GM12878 (cell line): ENCODE measurements at regions not wholly inside any gene's neighbourhood (a gene's known extent, or its start where the extent isn't known, plus 50 kb on each side); places are given as distances from the start of the nearest gene placed in this dataset.

Experiments used
- ATAC-seq: fragments of 200-7000 bp; cut with Tn5 transposase; 3 replicates; pipeline ENCODE4 v1.9.1; 2020; ENCODE audit warnings: mild to moderate bottlenecking, moderate library complexity
- BruUV-seq: library from RNA; stranded (reverse); fragments of 400-500 nt; replicated peaks from 2 replicates; lab custom pipeline; 2021; lab: Mats Ljungman, UMichigan
- CTCF ChIA-PET: fragments of 300-600 bp; sonication (Branson Sonifier 250); formaldehyde crosslinking; extraction: SDS; loops from one replicate; lab custom pipeline; 2021; ENCODE audit warnings: inconsistent platforms; lab: Yijun Ruan, JAX
- POLR2A ChIA-PET: fragments of 350-600 bp; formaldehyde crosslinking; extraction: SDS; loops from one replicate; lab custom pipeline; 2021; ENCODE audit warnings: inconsistent platforms; lab: Charles Lee
- RAD21 ChIA-PET: fragments of 300-600 bp; sonication (Branson Sonifier 250); formaldehyde crosslinking; loops from one replicate; lab custom pipeline; 2023; ENCODE audit warnings: antibody characterized with exemption; ENCODE audit not compliant: unreplicated experiment; lab: Charles Lee
- SMC1A ChIA-PET: fragments of 300-600 bp; sonication (Branson Sonifier 250); formaldehyde crosslinking; loops from one replicate; lab custom pipeline; 2023; ENCODE audit not compliant: unreplicated experiment, uncharacterized antibody; lab: Charles Lee
- DNase-seq: peaks from one replicate; pipeline ENCODE4 v3.0.0-alpha.2; 2011; ENCODE audit warnings: low read depth, low spot score
- FAIRE-seq: peaks from 3 replicates; lab custom pipeline; 2011; peaks lifted over from hg19 to GRCh38; lab: Jason Lieb, UNC
- H2AFZ ChIP-seq: 2 replicates; pipeline ENCODE4 v1.6.0; 2011; ENCODE audit warnings: low read depth, low read length, control low read depth; ENCODE audit not compliant: control insufficient read depth
- H3K27ac ChIP-seq: 2 replicates; pipeline ENCODE4 v1.5.1; 2011; ENCODE audit warnings: control low read depth; ENCODE audit not compliant: control insufficient read depth, insufficient read depth
- H3K27me3 ChIP-seq, 2 experiments: replicated peaks in 1 of 2; 2 replicates each; pipeline versions ENCODE4 v1.6.0 to v1.6.1; 2011; ENCODE audit warnings: low read length in 1 of 2; ENCODE audit not compliant: control insufficient read depth in 2 of 2, insufficient read depth in 2 of 2
- H3K36me3 ChIP-seq, 2 experiments: 2 replicates each; pipeline ENCODE4 v1.5.1; 2011; ENCODE audit warnings: low read length in 1 of 2; ENCODE audit not compliant: control insufficient read depth in 2 of 2, insufficient read depth in 2 of 2
- H3K4me1 ChIP-seq: 2 replicates; pipeline ENCODE4 v1.6.1; 2011; ENCODE audit warnings: mild to moderate bottlenecking, low read length, moderate library complexity, mixed read lengths; ENCODE audit not compliant: control insufficient read depth, insufficient read depth
- H3K4me2 ChIP-seq: 2 replicates; pipeline ENCODE4 v1.6.0; 2011; ENCODE audit warnings: control low read depth; ENCODE audit not compliant: control insufficient read depth, insufficient read depth
- H3K4me3 ChIP-seq: fragments of 200-600 bp; sonication (generic); 2 replicates; pipeline ENCODE4 v1.5.1; 2016
- H3K79me2 ChIP-seq: 2 replicates; pipeline ENCODE4 v1.6.0; 2011; ENCODE audit warnings: low read length; ENCODE audit not compliant: control insufficient read depth, insufficient read depth
- H3K9ac ChIP-seq: 2 replicates; pipeline ENCODE4 v1.8.0; 2011; ENCODE audit warnings: low read length, control low read depth, mixed read lengths; ENCODE audit not compliant: control insufficient read depth, insufficient read depth
- H3K9me3 ChIP-seq: replicated peaks from 3 replicates; pipeline ENCODE4 v1.5.1; 2011; ENCODE audit warnings: mild to moderate bottlenecking, low read length; ENCODE audit not compliant: control insufficient read depth, insufficient read depth
- H4K20me1 ChIP-seq: 2 replicates; pipeline ENCODE4 v1.6.0; 2011; ENCODE audit not compliant: control insufficient read depth, insufficient read depth
- ASH2L ChIP-seq: fragments of 300-600, 200-600 bp; sonication (generic); IDR thresholded peaks from 2 replicates; pipeline ENCODE4 v1.6.1; 2017; ENCODE audit warnings: low read depth, mild to moderate bottlenecking, borderline replicate concordance
- CHD2 ChIP-seq: IDR thresholded peaks from 2 replicates; pipeline ENCODE4 v1.6.1; 2011; ENCODE audit warnings: low read depth, low read length, improper control_type of control experiment, borderline replicate concordance
- EZH2 ChIP-seq: IDR thresholded peaks from 2 replicates; pipeline ENCODE4 v1.6.1; 2012; ENCODE audit warnings: low read depth, mild to moderate bottlenecking, control low read depth, inconsistent platforms, low read length, borderline replicate concordance; ENCODE audit not compliant: control insufficient read depth
- IRF4 ChIP-seq: IDR thresholded peaks from 2 replicates; pipeline ENCODE4 v1.6.1; 2011; ENCODE audit warnings: low read depth, low read length
- POLR2AphosphoS2 ChIP-seq: IDR thresholded peaks from 2 replicates; pipeline ENCODE4 v1.6.1; 2011; ENCODE audit warnings: low read depth, mild to moderate bottlenecking, low read length, improper control_type of control experiment, moderate library complexity
- SIX5 ChIP-seq: IDR thresholded peaks from 2 replicates; pipeline ENCODE4 v1.6.1; 2011; ENCODE audit warnings: mild to moderate bottlenecking, low read depth, low read length, moderate library complexity; ENCODE audit not compliant: severe bottlenecking
- ZBED1 ChIP-seq: IDR thresholded peaks from 2 replicates; pipeline ENCODE4 v1.6.1; 2016; ENCODE audit warnings: borderline replicate concordance
- WGBS: methylation state at CpG from one replicate; pipeline ENCODE4 v1.1.6; 2016; ENCODE audit warnings: low lambda C conversion rate; ENCODE audit not compliant: insufficient replicate concordance, insufficient coverage; ENCODE audit errors: missing lambda C conversion rate; 5-methylcytosine and 5-hydroxymethylcytosine counted together
- in situ Hi-C: fragments of 300-500 bp; cut with MboI; formaldehyde crosslinking; loops from 9 replicates; pipeline ENCODE4 v1.14.3; 2018; ENCODE audit warnings: mixed read lengths
- intact Hi-C: fragments of 100-400 bp; cut with micrococcal nuclease; formaldehyde crosslinking; loops from one replicate; pipeline ENCODE4 v1.14.2; 2022; ENCODE audit not compliant: unreplicated experiment
- TF ChIP-seq, protein P1 (sequence below): fragments of 450-650 bp; IDR thresholded peaks from 2 replicates; pipeline ENCODE4 v1.6.1; 2016; ENCODE audit warnings: mild to moderate bottlenecking
- TF ChIP-seq, protein P2 (sequence below): IDR thresholded peaks from 2 replicates; pipeline ENCODE4 v1.6.1; 2012; ENCODE audit warnings: low read depth, low read length, improper control_type of control experiment
- TF ChIP-seq, protein P3 (sequence below): IDR thresholded peaks from 2 replicates; pipeline ENCODE4 v1.6.1; 2011; ENCODE audit warnings: borderline replicate concordance, low read depth, mild to moderate bottlenecking, moderate library complexity, mixed read lengths, low read length; ENCODE audit not compliant: insufficient read depth; ENCODE audit errors: extremely low read length

DNA sequence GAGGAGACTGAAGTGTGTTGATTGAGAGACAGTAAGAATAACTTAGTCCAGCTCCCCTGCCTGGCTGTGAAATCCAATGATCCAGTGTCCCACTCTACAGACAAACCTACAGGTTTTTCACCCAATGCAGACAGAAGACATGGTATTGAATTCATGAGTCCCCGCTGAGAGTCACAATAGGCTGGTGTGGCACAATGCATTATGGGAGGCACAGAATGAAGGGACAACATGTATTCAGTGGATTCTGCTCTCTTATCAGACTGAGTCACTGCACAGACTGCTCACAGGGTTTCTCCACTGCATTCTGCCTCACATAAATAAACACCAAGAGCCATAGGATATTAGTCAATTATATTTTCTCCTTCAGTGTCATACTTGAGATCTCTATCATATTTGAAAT is 55.2 kb upstream of the TOP3B start:
- Histone ChIP-seq H3K27me3 (no peaks in the 10 kb centered on the region), H3K27ac (no peak overlapping the region), H3K36me3 (no peaks in the 10 kb centered on the region), H4K20me1 (no peaks in the 10 kb centered on the region), H3K79me2 (no peaks in the 10 kb centered on the region), H3K9me3 (no peaks in the 10 kb centered on the region), H3K4me2 (no peak overlapping the region), H2AFZ (no peak overlapping the region), H3K4me3 (no peak overlapping the region), H3K4me1 (peaks cover 6% of the 10 kb centered on the region), H3K9ac (no peak overlapping the region)
- SMC1A ChIA-PET, result interaction anchor here (0.7 to 1.8 kb wide), 9 partner anchors 8 to 866 kb away, joined by 3 to 8 read pairs (median 4); no protein-coding TSS in a partner anchor
- no peak for TF ChIP-seq CHD2
- no peak for TF ChIP-seq SIX5
- no peak for TF ChIP-seq IRF4
- TF ChIP-seq ASH2L, result no peak
- no peak for TF ChIP-seq ZBED1
- TF ChIP-seq, protein P1, sequence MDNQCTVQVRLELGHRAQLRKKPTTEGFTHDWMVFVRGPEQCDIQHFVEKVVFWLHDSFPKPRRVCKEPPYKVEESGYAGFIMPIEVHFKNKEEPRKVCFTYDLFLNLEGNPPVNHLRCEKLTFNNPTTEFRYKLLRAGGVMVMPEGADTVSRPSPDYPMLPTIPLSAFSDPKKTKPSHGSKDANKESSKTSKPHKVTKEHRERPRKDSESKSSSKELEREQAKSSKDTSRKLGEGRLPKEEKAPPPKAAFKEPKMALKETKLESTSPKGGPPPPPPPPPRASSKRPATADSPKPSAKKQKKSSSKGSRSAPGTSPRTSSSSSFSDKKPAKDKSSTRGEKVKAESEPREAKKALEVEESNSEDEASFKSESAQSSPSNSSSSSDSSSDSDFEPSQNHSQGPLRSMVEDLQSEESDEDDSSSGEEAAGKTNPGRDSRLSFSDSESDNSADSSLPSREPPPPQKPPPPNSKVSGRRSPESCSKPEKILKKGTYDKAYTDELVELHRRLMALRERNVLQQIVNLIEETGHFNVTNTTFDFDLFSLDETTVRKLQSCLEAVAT, result no peak
- TF ChIP-seq EZH2, result no peak
- TF ChIP-seq, protein P2, sequence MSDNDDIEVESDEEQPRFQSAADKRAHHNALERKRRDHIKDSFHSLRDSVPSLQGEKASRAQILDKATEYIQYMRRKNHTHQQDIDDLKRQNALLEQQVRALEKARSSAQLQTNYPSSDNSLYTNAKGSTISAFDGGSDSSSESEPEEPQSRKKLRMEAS, result no peak
- no peak for TF ChIP-seq POLR2AphosphoS2
- TF ChIP-seq, protein P3, sequence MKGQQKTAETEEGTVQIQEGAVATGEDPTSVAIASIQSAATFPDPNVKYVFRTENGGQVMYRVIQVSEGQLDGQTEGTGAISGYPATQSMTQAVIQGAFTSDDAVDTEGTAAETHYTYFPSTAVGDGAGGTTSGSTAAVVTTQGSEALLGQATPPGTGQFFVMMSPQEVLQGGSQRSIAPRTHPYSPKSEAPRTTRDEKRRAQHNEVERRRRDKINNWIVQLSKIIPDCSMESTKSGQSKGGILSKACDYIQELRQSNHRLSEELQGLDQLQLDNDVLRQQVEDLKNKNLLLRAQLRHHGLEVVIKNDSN, result no peak
- DNase-seq, result no peak
- ATAC-seq, result peak; percentile 33
- no peak for FAIRE-seq
- BruUV-seq, result no TSS peak
- intact Hi-C loops, result no loop called here
- WGBS, result 50% methylated on average over 1 of the region's 1 CpG
- RAD21 ChIA-PET, result interaction anchor here (0.9 to 2.0 kb wide), 5 partner anchors 12 to 81 kb away, joined by 3 to 7 read pairs (median 3); no protein-coding TSS in a partner anchor
- CTCF ChIA-PET, result interaction anchor here (0.9 to 13.5 kb wide), 5 partner anchors 21 to 158 kb away, joined by 3 to 177 read pairs (median 3); no protein-coding TSS in a partner anchor
- in situ Hi-C loops, result loop anchor here (10.0 kb wide), 1 partner anchor 117 kb away; no protein-coding TSS in a partner anchor
- POLR2A ChIA-PET, result interaction anchor here (0.7 to 1.4 kb wide), 4 partner anchors 8 to 22 kb away, joined by 3 to 6 read pairs (median 4); no protein-coding TSS in a partner anchor
